GM19395 (cell line): ENCODE measurements at regions not wholly inside any gene's neighbourhood (a gene's known extent, or its start where the extent isn't known, plus 50 kb on each side); places are given as distances from the start of the nearest gene placed in this dataset.
"Not testable (repeated sequence)": the region's sequence is repeated elsewhere in the genome, so short reads cannot be mapped to it uniquely, and the experiment has no call there.

Experiments used
- ATAC-seq: cut with Tn5 transposase; IDR thresholded peaks from one replicate; pipeline ENCODE4 v1.9.1; 2021; ENCODE audit warnings: mild to moderate bottlenecking, moderate library complexity; ENCODE audit not compliant: unreplicated experiment

- not testable (repeated sequence) for ATAC-seq
Observed at GRCh38 chr16:33992513-33993177, 533.2 kb downstream of the TP53TG3F start.

- ATAC-seq, result not testable (repeated sequence)
Observed at GRCh38 chr16:33994207-33994606, 534.8 kb downstream of the TP53TG3F start.

- not testable (repeated sequence) for ATAC-seq
Observed at GRCh38 chr16:33995821-33996372, 536.5 kb downstream of the TP53TG3F start.

GRCh38 chr16:34001184-34001583 lies 541.8 kb downstream of the TP53TG3F start:
- not testable (repeated sequence) for ATAC-seq

GRCh38 chr16:34001961-34002360 lies 542.5 kb downstream of the TP53TG3F start:
- ATAC-seq, result not testable (repeated sequence)

- ATAC-seq, result not testable (repeated sequence)
Observed at GRCh38 chr16:34014841-34015820, 555.7 kb downstream of the TP53TG3F start.

GRCh38 chr16:34018277-34018676 lies 558.9 kb downstream of the TP53TG3F start:
- not testable (repeated sequence) for ATAC-seq

- no peak for ATAC-seq
Observed at GRCh38 chr16:34050787-34051320, 591.4 kb downstream of the TP53TG3F start.

- no peak for ATAC-seq
Observed at GRCh38 chr16:34054137-34054536, 594.7 kb downstream of the TP53TG3F start.

GRCh38 chr16:34054969-34055368 lies 595.6 kb downstream of the TP53TG3F start:
- no peak for ATAC-seq

GRCh38 chr16:34062620-34063253 lies 603.3 kb downstream of the TP53TG3F start:
- ATAC-seq, result peak; percentile 68

GRCh38 chr16:34063498-34064157 lies 604.2 kb downstream of the TP53TG3F start:
- ATAC-seq, result not testable (repeated sequence)

- not testable (repeated sequence) for ATAC-seq
Observed at GRCh38 chr16:34064602-34065001, 605.2 kb downstream of the TP53TG3F start.

GRCh38 chr16:34069731-34070130 lies 610.3 kb downstream of the TP53TG3F start:
- not testable (repeated sequence) for ATAC-seq

- no peak for ATAC-seq
Observed at GRCh38 chr16:34078691-34079090, 619.3 kb downstream of the TP53TG3F start.

- not testable (repeated sequence) for ATAC-seq
Observed at GRCh38 chr16:34085038-34085437, 625.6 kb downstream of the TP53TG3F start.

- not testable (repeated sequence) for ATAC-seq
Observed at GRCh38 chr16:34095006-34095405, 635.6 kb downstream of the TP53TG3F start.

GRCh38 chr16:34096911-34097310 lies 637.5 kb downstream of the TP53TG3F start:
- not testable (repeated sequence) for ATAC-seq

GRCh38 chr16:34097326-34097725 lies 637.9 kb downstream of the TP53TG3F start:
- not testable (repeated sequence) for ATAC-seq

- not testable (repeated sequence) for ATAC-seq
Observed at GRCh38 chr16:34098033-34098432, 638.6 kb downstream of the TP53TG3F start.
